ENCODE measurements at regions not wholly inside any gene's neighbourhood (a gene's known extent, or its start where the extent isn't known, plus 50 kb on each side); places are given as distances from the start of the nearest gene placed in this dataset.

DNA sequence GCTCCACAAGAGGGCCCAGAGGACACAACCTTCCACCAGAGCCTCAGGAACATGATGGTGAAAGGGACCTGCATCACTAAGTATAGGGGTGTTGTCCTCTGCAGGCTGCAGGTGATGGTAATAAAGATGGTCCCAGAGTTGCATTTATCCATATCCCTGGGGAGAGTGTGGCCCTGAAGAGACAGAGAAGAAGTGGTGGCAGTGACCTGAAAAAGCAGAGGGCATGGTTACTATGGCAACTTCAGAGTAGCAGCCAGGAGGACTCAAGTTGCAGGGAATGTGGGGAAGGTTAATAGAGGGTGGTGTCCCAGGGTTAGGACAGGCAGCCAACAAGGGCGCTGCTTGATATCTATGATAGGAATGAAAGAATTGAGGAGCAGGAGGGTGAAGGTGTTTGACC, 57.1 kb downstream of the HLA-A start:
- no peak for DNase-seq (ENCODE audit: low spot score)
- intact Hi-C loops (cut with DNase I), result no loop called here

GRCh38 chr6:30000156-30000791, 57.9 kb downstream of the HLA-A start:
- no peak for DNase-seq (ENCODE audit: low spot score)
- intact Hi-C loops (cut with DNase I), result no loop called here

GRCh38 chr6:30002871-30003270, 58.2 kb upstream of the POLR1H start:
- no peak for DNase-seq (ENCODE audit: low spot score)
- intact Hi-C loops (cut with DNase I), result no loop called here

DNA sequence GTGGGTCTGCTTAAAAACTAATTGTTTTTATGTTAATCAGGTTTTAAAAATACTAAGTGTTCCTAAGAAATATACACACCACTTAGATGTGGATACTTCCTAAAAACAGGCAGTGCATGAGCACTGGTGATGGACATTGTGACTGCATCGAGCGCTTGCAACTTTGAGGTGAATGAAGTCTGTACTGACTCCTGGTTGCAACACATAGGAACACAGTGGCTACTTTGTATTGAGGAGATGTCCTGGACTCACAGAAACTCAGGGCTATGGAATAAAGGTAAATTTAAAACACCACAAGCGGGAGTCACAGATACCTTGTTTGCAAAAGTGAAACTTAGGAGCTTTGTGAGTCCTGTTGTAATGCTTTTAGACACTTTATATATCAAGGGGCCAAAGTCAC, 55.6 kb upstream of the POLR1H start:
- intact Hi-C loops (cut with DNase I), result no loop called here
- no peak for DNase-seq (ENCODE audit: low spot score)

DNA sequence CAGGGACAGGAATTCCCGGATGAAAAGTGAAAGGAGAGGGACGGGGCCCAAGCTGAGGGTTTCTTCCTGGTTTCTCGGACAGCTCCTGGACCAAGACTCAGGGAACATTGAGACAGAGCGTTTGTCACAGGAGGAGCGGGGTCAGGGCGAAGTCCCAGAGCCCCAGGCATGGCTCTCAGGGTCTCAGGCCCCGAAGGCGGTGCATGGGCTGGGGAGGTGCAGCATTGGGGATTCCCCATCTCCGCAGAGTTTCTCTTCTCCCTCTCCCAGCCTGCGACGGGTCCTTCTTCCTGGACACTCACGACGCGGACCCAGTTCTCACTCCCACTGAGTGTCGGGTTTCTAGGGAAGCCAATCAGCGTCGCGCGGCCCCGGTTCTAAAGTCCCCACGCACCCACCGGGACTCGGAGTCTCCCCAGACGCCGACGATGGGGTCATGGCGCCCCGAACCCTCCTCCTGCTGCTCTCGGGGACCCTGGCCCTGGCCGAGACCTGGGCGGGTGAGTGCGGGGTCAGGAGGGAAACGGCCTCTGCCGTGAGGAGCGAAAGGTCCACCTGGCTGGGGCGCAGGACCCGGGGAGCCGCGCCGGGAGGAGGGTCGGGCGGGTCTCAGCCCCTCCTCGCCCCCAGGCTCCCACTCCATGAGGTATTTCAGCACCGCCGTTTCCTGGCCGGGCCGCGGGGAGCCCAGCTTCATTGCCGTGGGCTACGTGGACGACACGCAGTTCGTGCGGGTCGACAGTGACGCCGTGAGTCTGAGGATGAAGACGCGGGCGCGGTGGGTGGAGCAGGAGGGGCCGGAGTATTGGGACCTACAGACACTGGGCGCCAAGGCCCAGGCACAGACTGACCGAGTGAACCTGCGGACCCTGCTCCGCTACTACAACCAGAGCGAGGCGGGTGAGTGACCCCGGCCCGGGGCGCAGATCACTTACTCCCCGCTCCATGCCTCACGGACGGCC, 54.6 kb upstream of the POLR1H start:
- DNase-seq (ENCODE audit: low spot score), result peak; percentile 78
- intact Hi-C loops (cut with DNase I), result no loop called here

GRCh38 chr6:30007132-30007764, 53.8 kb upstream of the POLR1H start:
- no peak for DNase-seq (ENCODE audit: low spot score)
- intact Hi-C loops (cut with DNase I), result no loop called here

DNA sequence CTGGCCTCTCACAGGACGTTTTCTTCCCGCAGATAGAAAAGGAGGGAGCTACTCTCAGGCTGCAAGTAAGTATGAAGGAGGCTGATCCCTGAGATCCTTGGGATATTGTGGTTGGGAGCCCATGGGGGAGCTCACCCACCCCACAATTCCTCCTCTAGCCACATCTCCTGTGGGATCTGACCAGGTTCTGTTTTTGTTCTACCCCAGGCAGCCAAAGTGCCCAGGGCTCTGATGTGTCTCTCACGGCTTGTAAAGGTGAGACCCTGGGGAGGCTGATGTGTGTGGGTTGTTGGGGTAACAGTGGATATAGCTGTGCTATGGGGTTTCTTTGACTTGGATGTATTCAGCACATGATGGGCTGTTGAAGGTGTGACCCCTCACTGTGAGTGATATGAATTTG, 52.0 kb upstream of the POLR1H start:
- intact Hi-C loops (cut with DNase I), result no loop called here
- no peak for DNase-seq (ENCODE audit: low spot score)
